ENCODE measurements at regions not wholly inside any gene's neighbourhood (a gene's known extent, or its start where the extent isn't known, plus 50 kb on each side); places are given as distances from the start of the nearest gene placed in this dataset.

- no peak for TF ChIP-seq CTCF (IDR thresholded peaks at IDR 0.05)
- TF ChIP-seq POLR2A (IDR thresholded peaks at IDR 0.05): no peak
- TF ChIP-seq EP300 (IDR thresholded peaks at IDR 0.05): no peak
Observed at GRCh38 chr10:29107866-29108498, 180.9 kb upstream of the LYZL1 start.
